ENCODE measurements at regions not wholly inside any gene's neighbourhood (a gene's known extent, or its start where the extent isn't known, plus 50 kb on each side); places are given as distances from the start of the nearest gene placed in this dataset.

- peak; percentile 84 for DNase-seq
- Mint-ChIP-seq H3K36me3 (peaks cover 0 to 12% of the 10 kb centered on the region in 2 donors), H3K4me1 (peaks cover 25 to 38% (median 34%) of the 10 kb centered on the region in 3 donors), H3K27me3 (no peaks in the 10 kb centered on the region), H3K9me3 (peaks cover 0 to 1% (median 0%) of the 10 kb centered on the region in 7 donors), H3K27ac (peak overlapping the region; percentile 90 to 99 (median 96)), H3K4me3 (peak overlapping the region; percentile 87 to 100 (median 99))
- peak; percentile 54 to 56 for ATAC-seq (ENCODE audit: low read depth in 2 of 2)
Measured at GRCh38 chr6:26195376-26195923, 108.2 kb downstream of the HFE start.

- no peak for ATAC-seq (ENCODE audit: low read depth in 2 of 2)
- peak overlapping the region; percentile 87 to 100 (median 99) for H3K4me3 Mint-ChIP-seq
Measured at GRCh38 chr6:26195924-26196845, 109.0 kb downstream of the HFE start.

GRCh38 chr6:26196846-26197635 is 109.8 kb downstream of the HFE start:
- Mint-ChIP-seq H3K27me3 (no peaks in the 10 kb centered on the region), H3K27ac (peak overlapping the region; percentile 88 to 99 (median 96)), H3K4me1 (peaks cover 30 to 43% (median 34%) of the 10 kb centered on the region in 3 donors), H3K36me3 (peaks cover 0 to 12% of the 10 kb centered on the region in 2 donors), H3K9me3 (peaks cover 0 to 4% (median 0%) of the 10 kb centered on the region in 7 donors), H3K4me3 (peak overlapping the region; percentile 87 to 100 (median 99))
- DNase-seq (peak; percentile 89), ATAC-seq (ENCODE audit: low read depth in 2 of 2) (peak; percentile 53 to 55)

More at GRCh38 chr6:26195924-26196845, 109.0 kb downstream of the HFE start:
- H3K36me3 Mint-ChIP-seq = peaks cover 0 to 12% of the 10 kb centered on the region in 2 donors
- H3K27me3 Mint-ChIP-seq = no peaks in the 10 kb centered on the region
- H3K4me1 Mint-ChIP-seq = peaks cover 28 to 42% (median 34%) of the 10 kb centered on the region in 3 donors
- H3K27ac Mint-ChIP-seq = peak overlapping the region; percentile 94 to 99 (median 96)
- peaks cover 0 to 2% (median 0%) of the 10 kb centered on the region in 7 donors for H3K9me3 Mint-ChIP-seq
- no peak for DNase-seq

GRCh38 chr6:26197636-26197932 is 110.4 kb downstream of the HFE start:
- Mint-ChIP-seq H3K4me3 (peak overlapping the region; percentile 87 to 100 (median 99)), H3K4me1 (peaks cover 30 to 42% (median 34%) of the 10 kb centered on the region in 3 donors), H3K27ac (peak overlapping the region; percentile 88 to 99 (median 96)), H3K36me3 (peaks cover 0 to 12% of the 10 kb centered on the region in 2 donors), H3K9me3 (peaks cover 0 to 4% (median 0%) of the 10 kb centered on the region in 7 donors), H3K27me3 (no peaks in the 10 kb centered on the region)
- DNase-seq (no peak), ATAC-seq (ENCODE audit: low read depth in 2 of 2) (no peak)

- H3K27ac Mint-ChIP-seq = peak overlapping the region; percentile 96 to 99 (median 96)
- peaks cover 31 to 39% (median 32%) of the 10 kb centered on the region in 3 donors for H3K4me1 Mint-ChIP-seq
- H3K9me3 Mint-ChIP-seq = peaks cover 0 to 4% (median 1%) of the 10 kb centered on the region in 7 donors
- no peaks in the 10 kb centered on the region for H3K27me3 Mint-ChIP-seq
- no peak for ATAC-seq (ENCODE audit: low read depth in 2 of 2)
- no peak for DNase-seq
- peaks cover 0 to 12% of the 10 kb centered on the region in 2 donors for H3K36me3 Mint-ChIP-seq
- peak overlapping the region; percentile 87 to 100 (median 99) for H3K4me3 Mint-ChIP-seq
Measured at GRCh38 chr6:26197933-26198721, 110.9 kb downstream of the HFE start.

GRCh38 chr6:26198722-26199056 is 111.5 kb downstream of the HFE start:
- peak overlapping the region; percentile 87 to 100 (median 99) for H3K4me3 Mint-ChIP-seq
- H3K4me1 Mint-ChIP-seq = peaks cover 29 to 39% (median 29%) of the 10 kb centered on the region in 3 donors
- peak; percentile 11 to 15 for ATAC-seq (ENCODE audit: low read depth in 2 of 2)

GRCh38 chr6:26199057-26199772 is 112.0 kb downstream of the HFE start:
- H3K27me3 Mint-ChIP-seq = no peaks in the 10 kb centered on the region
- peaks cover 0 to 4% (median 2%) of the 10 kb centered on the region in 7 donors for H3K9me3 Mint-ChIP-seq
- H3K27ac Mint-ChIP-seq = peak overlapping the region; percentile 96 to 99 (median 96)
- ATAC-seq (ENCODE audit: low read depth in 2 of 2) (peak; percentile 65 to 66), DNase-seq (peak; percentile 92)
- H3K4me3 Mint-ChIP-seq = peak overlapping the region; percentile 87 to 100 (median 99)
- H3K4me1 Mint-ChIP-seq = peaks cover 32 to 44% (median 32%) of the 10 kb centered on the region in 3 donors
- peaks cover 0 to 12% of the 10 kb centered on the region in 2 donors for H3K36me3 Mint-ChIP-seq

More at GRCh38 chr6:26198722-26199056, 111.5 kb downstream of the HFE start:
- H3K27me3 Mint-ChIP-seq = no peaks in the 10 kb centered on the region
- peaks cover 0 to 12% of the 10 kb centered on the region in 2 donors for H3K36me3 Mint-ChIP-seq
- peaks cover 0 to 4% (median 1%) of the 10 kb centered on the region in 7 donors for H3K9me3 Mint-ChIP-seq
- peak overlapping the region; percentile 96 to 99 (median 96) for H3K27ac Mint-ChIP-seq
- DNase-seq = no peak

- Mint-ChIP-seq H3K27ac (peak overlapping the region; percentile 96 to 99 (median 96)), H3K27me3 (no peaks in the 10 kb centered on the region), H3K4me3 (peak overlapping the region; percentile 87 to 100 (median 99)), H3K9me3 (peaks cover 0 to 9% (median 2%) of the 10 kb centered on the region in 7 donors), H3K4me1 (peaks cover 29 to 39% (median 30%) of the 10 kb centered on the region in 3 donors), H3K36me3 (peaks cover 0 to 12% of the 10 kb centered on the region in 2 donors)
- DNase-seq = no peak
- peak in 1 of 2 donors; percentile 7 for ATAC-seq (ENCODE audit: low read depth in 2 of 2)
Measured at GRCh38 chr6:26199773-26200764, 112.8 kb downstream of the HFE start.

GRCh38 chr6:26200918-26201721 is 113.9 kb downstream of the HFE start:
- Mint-ChIP-seq H3K27ac (peak overlapping the region in 2 of 6 donors; percentile 54 to 67), H3K36me3 (peaks cover 0 to 7% of the 10 kb centered on the region in 2 donors), H3K4me1 (peaks cover 25 to 32% (median 28%) of the 10 kb centered on the region in 3 donors), H3K9me3 (peaks cover 0 to 9% (median 2%) of the 10 kb centered on the region in 7 donors), H3K4me3 (peak overlapping the region in 7 of 8 donors; percentile 44 to 85 (median 70)), H3K27me3 (no peaks in the 10 kb centered on the region)
- DNase-seq (no peak), ATAC-seq (ENCODE audit: low read depth in 2 of 2) (no peak)

- no peak for DNase-seq
- no peak for ATAC-seq (ENCODE audit: low read depth in 2 of 2)
- Mint-ChIP-seq H3K27ac (peak overlapping the region in 2 of 6 donors; percentile 53 to 57), H3K27me3 (no peaks in the 10 kb centered on the region), H3K4me1 (peaks cover 23 to 32% (median 28%) of the 10 kb centered on the region in 3 donors), H3K4me3 (peak overlapping the region in 2 of 8 donors; percentile 8 to 79), H3K9me3 (peaks cover 0 to 9% (median 2%) of the 10 kb centered on the region in 7 donors), H3K36me3 (peaks cover 0 to 7% of the 10 kb centered on the region in 2 donors)
Measured at GRCh38 chr6:26202201-26202611, 115.0 kb downstream of the HFE start.
